DOHH2 (cell line): ENCODE measurements at regions not wholly inside any gene's neighbourhood (a gene's known extent, or its start where the extent isn't known, plus 50 kb on each side); places are given as distances from the start of the nearest gene placed in this dataset.

Experiments used
- H3F3A ChIP-seq: fragments of 200-600 bp; sonication (generic), shearing (Covaris generic); 2 replicates; pipeline ENCODE4 v1.6.0; 2016; ENCODE audit warnings: antibody characterized with exemption, mild to moderate bottlenecking; ENCODE audit not compliant: control insufficient read depth, insufficient read depth
- H3K27ac ChIP-seq: fragments of 200-600 bp; sonication (generic); 2 replicates; pipeline ENCODE4 v1.5.1; 2014; ENCODE audit warnings: low read depth, mild to moderate bottlenecking, low read length, moderate library complexity
- H3K27me3 ChIP-seq: fragments of 200-600 bp; sonication (generic); 2 replicates; pipeline ENCODE4 v1.6.1; 2014; ENCODE audit warnings: mild to moderate bottlenecking, low read length, mixed read lengths; ENCODE audit not compliant: control insufficient read depth
- H3K36me3 ChIP-seq: fragments of 200-600 bp; sonication (generic); 2 replicates; pipeline ENCODE4 v1.6.1; 2014; ENCODE audit warnings: mild to moderate bottlenecking, low read length, moderate library complexity, mixed read lengths; ENCODE audit not compliant: control insufficient read depth
- H3K4me1 ChIP-seq: fragments of 200-600 bp; sonication (generic); 2 replicates; pipeline ENCODE4 v1.6.1; 2014; ENCODE audit warnings: mild to moderate bottlenecking, low read length, mixed read lengths; ENCODE audit not compliant: control insufficient read depth
- H3K4me2 ChIP-seq: fragments of 200-600 bp; sonication (generic); 2 replicates; pipeline ENCODE4 v1.6.0; 2014; ENCODE audit warnings: mild to moderate bottlenecking, low read length, moderate library complexity
- H3K4me3 ChIP-seq: fragments of 200-600 bp; sonication (generic); 2 replicates; pipeline ENCODE4 v1.5.1; 2014; ENCODE audit warnings: mild to moderate bottlenecking, low read length, mixed read lengths
- H3K79me2 ChIP-seq: fragments of 200-600 bp; sonication (generic); 2 replicates; pipeline ENCODE4 v1.6.1; 2014; ENCODE audit warnings: mild to moderate bottlenecking, low read length, mixed read lengths; ENCODE audit not compliant: control insufficient read depth
- H3K9me2 ChIP-seq: fragments of 200-600 bp; sonication (generic); replicated peaks from 2 replicates; pipeline ENCODE4 v1.6.1; 2014; ENCODE audit warnings: mild to moderate bottlenecking, low read length, mixed read lengths; ENCODE audit not compliant: control insufficient read depth
- H3K9me3 ChIP-seq: fragments of 200-600 bp; sonication (generic); 2 replicates; pipeline ENCODE4 v1.6.1; 2014; ENCODE audit warnings: antibody characterized with exemption, low read length, mixed read lengths; ENCODE audit not compliant: control insufficient read depth, insufficient read depth
- H4K20me1 ChIP-seq: fragments of 200-600 bp; sonication (generic); 2 replicates; pipeline ENCODE4 v1.6.0; 2014; ENCODE audit warnings: low read depth, mild to moderate bottlenecking, antibody characterized with exemption, low read length, moderate library complexity; ENCODE audit not compliant: control insufficient read depth, insufficient read depth
- CTCF ChIP-seq: fragments of 200-600 bp; sonication (generic); IDR thresholded peaks from one replicate; pipeline ENCODE4 v1.5.1; 2014; ENCODE audit warnings: antibody characterized with exemption, mild to moderate bottlenecking, low read depth, low read length; ENCODE audit not compliant: poor library complexity, severe bottlenecking
- EZH2phosphoT487 ChIP-seq: fragments of 200-600 bp; sonication (generic); IDR thresholded peaks from 2 replicates; pipeline ENCODE4 v1.6.1; 2017; ENCODE audit warnings: borderline replicate concordance, mild to moderate bottlenecking, antibody characterized with exemption, low read length, moderate library complexity, mixed read lengths

- no peaks in the 10 kb centered on the region for H3K79me2 ChIP-seq
- H3K27me3 ChIP-seq = peaks cover 20% of the 10 kb centered on the region
- H3K4me2 ChIP-seq = no peak overlapping the region
- no peak overlapping the region for H3K4me3 ChIP-seq
- H3K9me2 ChIP-seq = no peaks in the 10 kb centered on the region
- H4K20me1 ChIP-seq = no peaks in the 10 kb centered on the region
- no peaks in the 10 kb centered on the region for H3K9me3 ChIP-seq
- no peak for TF ChIP-seq CTCF
- TF ChIP-seq EZH2phosphoT487 = no peak
- H3F3A ChIP-seq = no peaks in the 10 kb centered on the region
- H3K27ac ChIP-seq = no peak overlapping the region
- no peaks in the 10 kb centered on the region for H3K4me1 ChIP-seq
- H3K36me3 ChIP-seq = no peaks in the 10 kb centered on the region
Observed at GRCh38 chr9:34896112-34896511, 62.0 kb upstream of the PHF24 start.

DNA sequence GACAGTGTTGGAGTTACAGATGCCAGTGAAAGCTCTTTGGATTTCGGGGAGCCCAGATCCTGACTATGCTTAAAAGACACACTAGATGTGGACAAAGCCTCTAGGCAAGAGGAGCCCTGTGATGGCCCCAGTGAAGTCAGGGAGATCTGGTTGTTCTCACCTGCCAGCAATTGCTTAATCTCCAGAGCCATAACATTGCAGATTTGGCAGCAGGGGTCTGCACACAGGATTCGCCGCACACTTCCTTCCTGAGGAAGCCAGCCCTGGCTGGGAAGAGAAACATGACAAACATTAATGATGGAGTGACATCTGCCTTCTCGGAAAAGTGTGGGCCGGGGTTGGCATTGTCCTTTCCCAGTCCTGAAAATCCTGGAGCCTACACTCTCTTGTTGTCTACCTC lies 65.2 kb upstream of the PHF24 start:
- Histone ChIP-seq H3K79me2 (no peaks in the 10 kb centered on the region), H3K9me3 (no peaks in the 10 kb centered on the region), H3F3A (no peaks in the 10 kb centered on the region), H3K36me3 (no peaks in the 10 kb centered on the region), H3K27ac (no peak overlapping the region), H3K4me3 (no peak overlapping the region), H4K20me1 (no peaks in the 10 kb centered on the region), H3K27me3 (peaks cover 25% of the 10 kb centered on the region), H3K4me2 (no peak overlapping the region), H3K4me1 (no peaks in the 10 kb centered on the region), H3K9me2 (no peaks in the 10 kb centered on the region)
- no peak for TF ChIP-seq CTCF
- TF ChIP-seq EZH2phosphoT487 = no peak

GRCh38 chr9:34891386-34891785 lies 66.7 kb upstream of the PHF24 start:
- TF ChIP-seq CTCF (no peak), EZH2phosphoT487 (no peak)
- H3K9me3 ChIP-seq = no peaks in the 10 kb centered on the region

DNA sequence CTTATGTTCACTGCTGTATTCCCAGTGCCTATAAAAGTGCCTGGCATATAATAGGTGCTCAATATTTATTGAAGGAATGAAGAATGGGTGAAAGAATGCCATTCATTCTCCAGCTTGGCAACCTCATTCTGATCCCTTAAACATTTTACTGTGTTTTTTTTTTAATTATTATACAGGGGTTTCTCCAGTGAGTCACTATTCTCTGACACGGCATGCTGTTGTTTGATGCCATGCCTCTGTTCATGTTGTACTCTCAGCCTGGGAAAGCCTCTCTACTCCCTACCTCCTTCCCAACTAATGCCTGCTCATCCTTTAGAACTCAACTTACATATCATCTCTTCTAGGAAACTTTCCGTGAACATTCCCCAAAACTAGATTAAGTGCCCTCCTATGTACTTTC lies 70.2 kb upstream of the PHF24 start:
- Histone ChIP-seq H3K4me3 (no peak overlapping the region), H3K36me3 (no peaks in the 10 kb centered on the region), H3K27ac (no peak overlapping the region), H3K27me3 (peaks cover 10% of the 10 kb centered on the region), H3K9me2 (no peaks in the 10 kb centered on the region), H3K4me1 (no peaks in the 10 kb centered on the region), H3F3A (no peaks in the 10 kb centered on the region), H3K9me3 (no peaks in the 10 kb centered on the region), H3K79me2 (no peaks in the 10 kb centered on the region), H4K20me1 (no peaks in the 10 kb centered on the region), H3K4me2 (no peak overlapping the region)
- TF ChIP-seq EZH2phosphoT487 = no peak
- no peak for TF ChIP-seq CTCF

More at GRCh38 chr9:34891386-34891785, 66.7 kb upstream of the PHF24 start:
- H3K27ac ChIP-seq = no peak overlapping the region
- peaks cover 23% of the 10 kb centered on the region for H3K27me3 ChIP-seq
- no peaks in the 10 kb centered on the region for H3K9me2 ChIP-seq
- no peaks in the 10 kb centered on the region for H3K79me2 ChIP-seq
- no peaks in the 10 kb centered on the region for H3K36me3 ChIP-seq
- no peak overlapping the region for H3K4me2 ChIP-seq
- H3F3A ChIP-seq = no peaks in the 10 kb centered on the region
- H4K20me1 ChIP-seq = no peaks in the 10 kb centered on the region
- no peak overlapping the region for H3K4me3 ChIP-seq
- H3K4me1 ChIP-seq = no peaks in the 10 kb centered on the region
